Activated CD8-positive, alpha-beta memory T cell treated with anti-CD3 and anti-CD28 coated beads, Interleukin-2, amount 50 U/mL, for 24 hours (primary cell): ENCODE measurements at regions not wholly inside any gene's neighbourhood (a gene's known extent, or its start where the extent isn't known, plus 50 kb on each side); places are given as distances from the start of the nearest gene placed in this dataset.
"Not testable (repeated sequence)": the region's sequence is repeated elsewhere in the genome, so short reads cannot be mapped to it uniquely, and the experiment has no call there.

ENCODE experiments used
- DNase-seq: peaks from one replicate; pipeline ENCODE4 v3.0.0-alpha.2; 2020; ENCODE audit errors: extremely low read depth

GRCh38 chr5:74534397-74535129, 106.0 kb downstream of the ENC1 start:
- DNase-seq, result no peak

GRCh38 chr5:74530326-74531050, 110.0 kb downstream of the ENC1 start:
- no peak for DNase-seq

GRCh38 chr5:74529101-74529500, 111.4 kb downstream of the ENC1 start:
- DNase-seq, result no peak

GRCh38 chr5:74526111-74526510, 114.4 kb downstream of the ENC1 start:
- DNase-seq, result no peak

GRCh38 chr5:74524767-74525166, 115.8 kb downstream of the ENC1 start:
- DNase-seq, result not testable (repeated sequence)

- DNase-seq, result not testable (repeated sequence)
Observed at GRCh38 chr5:74523698-74524097, 116.8 kb downstream of the ENC1 start.

GRCh38 chr5:74522838-74523237, 117.7 kb downstream of the ENC1 start:
- DNase-seq, result not testable (repeated sequence)

GRCh38 chr5:74521401-74521800, 119.1 kb downstream of the ENC1 start:
- DNase-seq, result no peak

GRCh38 chr5:74519679-74520078, 120.8 kb downstream of the ENC1 start:
- DNase-seq, result no peak

- DNase-seq, result no peak
Observed at GRCh38 chr5:74519161-74519571, 121.4 kb downstream of the ENC1 start.

GRCh38 chr5:74517700-74518099, 122.8 kb downstream of the ENC1 start:
- no peak for DNase-seq

GRCh38 chr5:74516211-74516636, 124.3 kb downstream of the ENC1 start:
- DNase-seq, result no peak

GRCh38 chr5:74514888-74515551, 125.5 kb downstream of the ENC1 start:
- no peak for DNase-seq

- not testable (repeated sequence) for DNase-seq
Observed at GRCh38 chr5:74511770-74512169, 128.8 kb downstream of the ENC1 start.

- DNase-seq, result no peak
Observed at GRCh38 chr5:74510476-74511075, 130.0 kb downstream of the ENC1 start.

GRCh38 chr5:74507370-74508005, 133.0 kb downstream of the ENC1 start:
- no peak for DNase-seq

- no peak for DNase-seq
Observed at GRCh38 chr5:74506119-74506518, 134.4 kb downstream of the ENC1 start.

- no peak for DNase-seq
Observed at GRCh38 chr5:74504463-74504862, 136.1 kb downstream of the ENC1 start.

- no peak for DNase-seq
Observed at GRCh38 chr5:74502479-74502950, 138.0 kb downstream of the ENC1 start.

GRCh38 chr5:74501674-74502478, 138.7 kb downstream of the ENC1 start:
- DNase-seq, result no peak
